ENCODE measurements at regions not wholly inside any gene's neighbourhood (a gene's known extent, or its start where the extent isn't known, plus 50 kb on each side); places are given as distances from the start of the nearest gene placed in this dataset.
"Not testable (repeated sequence)": the region's sequence is repeated elsewhere in the genome, so short reads cannot be mapped to it uniquely, and the experiment has no call there.

GRCh38 chr6:63441266-63441956 is 121.6 kb upstream of the LGSN start:
- DNase-seq: peak; percentile 2 to 9

- no peak for DNase-seq
Measured at GRCh38 chr6:63442870-63443269, 123.1 kb upstream of the LGSN start.

GRCh38 chr6:63444768-63445167 is 125.0 kb upstream of the LGSN start:
- no peak for DNase-seq

GRCh38 chr6:63446405-63446804 is 125.9 kb upstream of the LOC128125822 start:
- no peak for DNase-seq

- DNase-seq: no peak
Measured at GRCh38 chr6:63447134-63447533, 125.1 kb upstream of the LOC128125822 start.

- no peak for DNase-seq
Measured at GRCh38 chr6:63448229-63448628, 124.1 kb upstream of the LOC128125822 start.

GRCh38 chr6:63449714-63450113 is 122.6 kb upstream of the LOC128125822 start:
- no peak for DNase-seq

GRCh38 chr6:63451238-63451637 is 121.0 kb upstream of the LOC128125822 start:
- DNase-seq: no peak

- DNase-seq: no peak
Measured at GRCh38 chr6:63452125-63452524, 120.2 kb upstream of the LOC128125822 start.

- no peak for DNase-seq
Measured at GRCh38 chr6:63456734-63457133, 115.5 kb upstream of the LOC128125822 start.

GRCh38 chr6:63458480-63459115 is 113.7 kb upstream of the LOC128125822 start:
- no peak for DNase-seq

GRCh38 chr6:63459814-63460213 is 112.5 kb upstream of the LOC128125822 start:
- no peak for DNase-seq

- DNase-seq: no peak
Measured at GRCh38 chr6:63460971-63461370, 111.3 kb upstream of the LOC128125822 start.

GRCh38 chr6:63464060-63464459 is 108.2 kb upstream of the LOC128125822 start:
- no peak for DNase-seq

GRCh38 chr6:63465750-63466149 is 106.5 kb upstream of the LOC128125822 start:
- no peak for DNase-seq

- DNase-seq: no peak
Measured at GRCh38 chr6:63466242-63466733, 106.0 kb upstream of the LOC128125822 start.

GRCh38 chr6:63467247-63467954 is 104.9 kb upstream of the LOC128125822 start:
- DNase-seq: no peak

GRCh38 chr6:63471145-63471544 is 101.1 kb upstream of the LOC128125822 start:
- DNase-seq: not testable (repeated sequence)

GRCh38 chr6:63471654-63472053 is 100.6 kb upstream of the LOC128125822 start:
- no peak for DNase-seq

GRCh38 chr6:63475707-63476106 is 96.6 kb upstream of the LOC128125822 start:
- DNase-seq: no peak

- DNase-seq: no peak
Measured at GRCh38 chr6:63476302-63476701, 96.0 kb upstream of the LOC128125822 start.

- DNase-seq: no peak
Measured at GRCh38 chr6:63477422-63478040, 94.7 kb upstream of the LOC128125822 start.

GRCh38 chr6:63478734-63479133 is 93.5 kb upstream of the LOC128125822 start:
- no peak for DNase-seq

Measured in activated CD4-positive, alpha-beta T cell treated with anti-CD3 and anti-CD28 coated beads, Interleukin-2, amount 50 U/mL, for 48 hours (primary cell).